Ascending aorta (tissue), 2 donors: ENCODE measurements at regions not wholly inside any gene's neighbourhood (a gene's known extent, or its start where the extent isn't known, plus 50 kb on each side); places are given as distances from the start of the nearest gene placed in this dataset.

Source experiments
- DNase-seq, 2 donors: peaks; one replicate each; pipeline ENCODE4 v3.0.0-alpha.2; 2019; ENCODE audit warnings: low spot score in 2 of 2
- H3K27ac ChIP-seq, 2 donors: fragments of 200-600 bp; sonication (generic); one replicate each; pipeline ENCODE4 v1.5.1; 2016 to 2017; ENCODE audit warnings: mild to moderate bottlenecking in 1 of 2
- H3K27me3 ChIP-seq: fragments of 200-600 bp; sonication (generic); one replicate; pipeline ENCODE4 v1.5.1; 2017
- H3K36me3 ChIP-seq, 2 donors: fragments of 200-600 bp; sonication (generic); one replicate each; pipeline ENCODE4 v1.5.1; 2016
- H3K4me1 ChIP-seq, 2 donors: fragments of 200-600 bp; sonication (generic); one replicate each; pipeline ENCODE4 v1.5.1; 2016 to 2017; ENCODE audit warnings: mild to moderate bottlenecking in 1 of 2
- H3K4me3 ChIP-seq, 2 donors: fragments of 200-600 bp; sonication (generic); one replicate each; pipeline ENCODE4 v1.5.1; 2016 to 2017; ENCODE audit warnings: mild to moderate bottlenecking in 1 of 2
- H3K9me3 ChIP-seq, 2 donors: fragments of 200-600 bp; sonication (generic); one replicate each; pipeline ENCODE4 v1.5.1; 2016
- CTCF ChIP-seq, 3 experiments: fragments of 200-600 bp in 2 of 3; fragments of 450-650 bp in 1 of 3; sonication (generic) in 2 of 3; IDR thresholded peaks; one replicate each; pipeline ENCODE4 v1.5.1; 2016 to 2019; ENCODE audit warnings: antibody characterized with exemption in 3 of 3, mild to moderate bottlenecking in 1 of 3, moderate library complexity in 1 of 3
- intact Hi-C: fragments of 100-400 bp; cut with DNase I; formaldehyde crosslinking; loops from one replicate; pipeline ENCODE4 v1.15.1; 2023

DNA sequence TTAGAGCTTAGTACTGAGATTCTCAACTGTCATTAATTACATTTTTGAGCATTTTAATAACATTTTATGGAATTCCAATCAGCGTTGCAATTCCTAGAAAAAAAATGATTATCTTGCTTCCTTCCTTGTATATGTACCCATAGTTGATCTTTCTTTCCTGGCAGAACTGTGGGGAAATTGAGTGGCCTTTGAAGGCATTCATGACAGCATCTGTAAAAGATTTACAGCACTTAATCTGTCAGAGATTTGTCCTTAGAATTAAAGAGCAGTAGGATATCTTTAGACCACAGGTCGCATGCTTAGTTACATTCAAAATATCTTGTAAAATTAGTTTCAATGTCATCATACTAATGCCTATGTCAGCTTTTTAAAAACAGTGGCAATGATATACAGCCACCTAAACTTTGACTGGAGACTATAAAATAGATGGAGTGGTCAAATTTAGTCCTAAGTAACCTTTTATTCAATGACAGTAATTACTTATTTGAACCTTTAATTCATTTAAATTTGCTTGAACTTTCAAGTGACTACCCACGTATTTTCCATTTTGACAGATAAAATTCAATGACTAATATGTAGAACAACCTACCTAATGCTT, 692.0 kb downstream of the NCAM2 start:
- H3K27me3 ChIP-seq: no peaks in the 10 kb centered on the region
- H3K27ac ChIP-seq: no peak overlapping the region
- no peak for DNase-seq
- intact Hi-C loops: no loop called here
- no peaks in the 10 kb centered on the region for H3K36me3 ChIP-seq
- no peak for TF ChIP-seq CTCF (IDR thresholded peaks at IDR 0.05)
- no peaks in the 10 kb centered on the region for H3K9me3 ChIP-seq
- H3K4me3 ChIP-seq: no peak overlapping the region
- no peaks in the 10 kb centered on the region for H3K4me1 ChIP-seq

DNA sequence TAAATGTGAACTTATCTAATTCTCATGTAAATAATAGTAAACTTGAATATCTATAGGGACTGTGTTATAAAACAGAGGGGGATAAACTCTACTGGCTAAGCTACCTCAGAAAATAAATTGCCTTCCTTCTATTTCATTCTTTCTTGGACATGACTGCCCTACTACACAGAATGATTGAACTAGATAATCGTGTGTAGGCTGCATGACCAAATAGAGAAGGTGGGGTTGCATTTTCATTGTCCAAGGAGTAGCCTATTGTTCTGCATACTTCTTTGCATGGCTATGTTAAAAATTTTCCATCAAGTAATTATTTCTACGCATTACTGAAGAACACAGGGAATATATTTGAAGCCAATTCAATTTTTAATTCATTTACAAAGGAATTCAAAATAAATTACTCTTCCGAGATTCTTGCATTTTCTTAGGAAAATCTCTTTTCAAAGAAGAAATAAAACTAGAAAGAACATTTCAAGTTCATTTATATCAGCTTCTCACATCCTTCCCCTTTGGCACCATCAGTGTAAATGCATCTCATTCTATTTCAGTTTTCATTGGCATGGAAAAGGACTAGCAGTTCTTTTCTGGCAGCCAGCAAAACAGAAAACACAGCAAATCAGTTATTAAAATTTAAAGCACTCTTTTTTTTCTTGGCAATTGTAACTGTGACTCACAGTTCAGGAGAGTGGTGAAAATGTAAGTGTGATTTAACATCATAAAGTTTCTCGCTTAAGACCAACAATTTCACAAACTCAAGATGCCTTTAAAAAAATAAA, 714.7 kb downstream of the NCAM2 start:
- Histone ChIP-seq H3K36me3 (no peaks in the 10 kb centered on the region), H3K27ac (no peak overlapping the region), H3K4me1 (no peaks in the 10 kb centered on the region), H3K9me3 (no peaks in the 10 kb centered on the region), H3K4me3 (no peak overlapping the region), H3K27me3 (no peaks in the 10 kb centered on the region)
- intact Hi-C loops: no loop called here
- TF ChIP-seq CTCF (IDR thresholded peaks at IDR 0.05): no peak
- DNase-seq: no peak

DNA sequence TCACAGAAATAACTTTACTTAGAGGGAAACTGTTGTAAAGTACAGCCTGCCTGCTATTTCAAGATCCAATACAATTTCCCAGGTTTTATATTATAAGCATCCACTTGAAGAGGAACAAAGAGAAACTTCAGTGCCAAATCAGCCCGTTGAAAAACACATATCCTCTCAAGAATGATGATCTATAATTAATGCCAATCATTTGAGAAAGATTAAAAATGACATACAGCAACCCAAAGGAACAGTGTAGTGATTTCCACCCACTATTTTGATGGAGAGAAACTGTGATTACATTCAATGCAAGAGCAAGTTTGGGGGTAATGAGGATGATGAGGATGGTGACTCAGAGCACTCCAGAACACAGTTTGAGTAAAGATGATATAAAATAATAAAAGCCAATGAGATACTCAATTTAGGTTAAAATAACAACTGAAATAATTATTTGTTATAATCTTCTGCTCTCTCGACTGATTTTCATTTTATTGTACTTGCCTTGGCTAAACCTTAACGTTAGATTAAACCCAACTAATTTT, 715.5 kb downstream of the NCAM2 start:
- H3K27me3 ChIP-seq: no peaks in the 10 kb centered on the region
- H3K9me3 ChIP-seq: no peaks in the 10 kb centered on the region
- DNase-seq: no peak
- H3K27ac ChIP-seq: no peak overlapping the region
- intact Hi-C loops: no loop called here
- no peaks in the 10 kb centered on the region for H3K4me1 ChIP-seq
- no peak overlapping the region for H3K4me3 ChIP-seq
- no peaks in the 10 kb centered on the region for H3K36me3 ChIP-seq
- TF ChIP-seq CTCF (IDR thresholded peaks at IDR 0.05): no peak

- H3K27me3 ChIP-seq: no peaks in the 10 kb centered on the region
- no peaks in the 10 kb centered on the region for H3K4me1 ChIP-seq
- no peak for TF ChIP-seq CTCF (IDR thresholded peaks at IDR 0.05)
- no peak for DNase-seq
- intact Hi-C loops: no loop called here
- H3K36me3 ChIP-seq: no peaks in the 10 kb centered on the region
- no peaks in the 10 kb centered on the region for H3K9me3 ChIP-seq
- no peak overlapping the region for H3K4me3 ChIP-seq
- no peak overlapping the region for H3K27ac ChIP-seq
Measured at GRCh38 chr21:21714426-21714825, 716.2 kb downstream of the NCAM2 start.

DNA sequence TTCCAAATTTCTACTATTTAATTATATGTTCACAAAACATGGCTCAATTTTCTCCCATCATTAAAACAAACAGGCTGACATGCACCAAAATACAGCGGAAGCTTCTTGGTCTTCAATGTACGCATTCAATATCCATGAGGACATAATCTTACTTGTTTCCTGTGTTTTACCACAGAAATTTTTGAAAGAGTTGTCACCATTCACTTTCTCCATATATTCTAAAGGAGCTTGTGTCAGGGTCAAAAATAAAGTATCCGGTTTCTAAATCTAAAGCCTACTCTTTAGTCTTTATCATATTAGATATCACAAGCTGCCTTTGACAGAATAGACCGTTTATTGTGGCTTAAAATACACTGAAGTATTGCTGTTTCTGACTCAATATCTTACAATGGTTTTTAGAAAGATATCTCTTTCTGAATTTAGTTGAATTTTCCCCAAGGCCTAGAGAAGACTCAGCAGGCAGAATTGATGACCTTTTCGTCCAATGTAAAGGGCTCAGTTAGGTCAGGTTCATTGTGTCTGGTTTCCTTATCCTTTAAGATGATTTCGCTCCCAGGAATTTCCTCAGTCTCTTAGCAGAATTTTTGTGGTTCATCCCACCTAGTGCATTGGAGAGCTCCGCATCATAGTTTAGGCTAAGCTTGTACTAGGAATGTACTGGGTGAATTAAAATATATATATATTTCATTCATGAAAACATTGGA, 717.2 kb downstream of the NCAM2 start:
- no peak overlapping the region for H3K27ac ChIP-seq
- intact Hi-C loops: no loop called here
- no peaks in the 10 kb centered on the region for H3K4me1 ChIP-seq
- H3K4me3 ChIP-seq: no peak overlapping the region
- no peaks in the 10 kb centered on the region for H3K27me3 ChIP-seq
- no peak for DNase-seq
- TF ChIP-seq CTCF (IDR thresholded peaks at IDR 0.05): no peak
- no peaks in the 10 kb centered on the region for H3K9me3 ChIP-seq
- H3K36me3 ChIP-seq: no peaks in the 10 kb centered on the region
